ENCODE measurements at regions not wholly inside any gene's neighbourhood (a gene's known extent, or its start where the extent isn't known, plus 50 kb on each side); places are given as distances from the start of the nearest gene placed in this dataset.

GRCh38 chr12:73486256-73486655 is 1051.4 kb upstream of the ATXN7L3B start:
- DNase-seq (ENCODE audit: low read depth) = no peak
- TF ChIP-seq CTCF (IDR thresholded peaks at IDR 0.05; ENCODE audit: low read depth, low read length) (no peak), MAX (IDR thresholded peaks at IDR 0.05; ENCODE audit: low read depth, low read length) (no peak)
- H3K4me3 ChIP-seq (ENCODE audit: low read depth, low read length) = no peak overlapping the region

DNA sequence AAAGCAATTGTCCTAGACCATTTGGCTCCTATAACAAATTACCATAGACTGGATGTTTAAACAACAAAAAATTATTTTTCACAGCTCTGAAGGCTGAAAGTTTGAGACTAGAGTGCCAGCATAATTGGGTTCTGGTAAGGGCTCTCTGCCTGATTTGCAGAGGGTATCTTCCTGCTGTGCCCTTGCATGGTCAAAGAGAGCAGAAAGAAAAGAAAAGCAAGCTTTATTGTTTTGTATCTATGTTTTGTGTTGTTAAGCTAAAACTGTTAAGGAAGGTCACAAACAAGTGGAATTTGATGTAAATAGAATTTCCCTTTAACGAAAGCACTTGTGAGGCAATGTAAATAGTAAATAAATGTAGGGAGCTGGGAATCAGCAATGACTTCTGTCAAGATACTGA is 1031.0 kb upstream of the ATXN7L3B start:
- TF ChIP-seq POLR2A (IDR thresholded peaks at IDR 0.05; ENCODE audit: extremely low read depth, insufficient read length) (no peak), MYC (IDR thresholded peaks at IDR 0.05; ENCODE audit: low read depth, low read length) (no peak), MAX (IDR thresholded peaks at IDR 0.05; ENCODE audit: low read depth, low read length) (no peak), CTCF (IDR thresholded peaks at IDR 0.05; ENCODE audit: low read depth, low read length) (no peak)
- no peak for DNase-seq (ENCODE audit: low read depth)
- H3K4me3 ChIP-seq (ENCODE audit: low read depth, low read length) = no peak overlapping the region

GRCh38 chr12:73514672-73515071 is 1023.0 kb upstream of the ATXN7L3B start:
- H3K4me3 ChIP-seq (ENCODE audit: low read depth, low read length) = no peak overlapping the region
- TF ChIP-seq POLR2A (IDR thresholded peaks at IDR 0.05; ENCODE audit: extremely low read depth, insufficient read length) (no peak), CTCF (IDR thresholded peaks at IDR 0.05; ENCODE audit: low read depth, low read length) (peak; percentile 50)
- peak; percentile 15 for DNase-seq (ENCODE audit: low read depth)

- no peak overlapping the region for H3K4me3 ChIP-seq (ENCODE audit: low read depth, low read length)
- DNase-seq (ENCODE audit: low read depth) = no peak
- no peak for TF ChIP-seq POLR2A (IDR thresholded peaks at IDR 0.05; ENCODE audit: extremely low read depth, insufficient read length)
- no peak for TF ChIP-seq MAX (IDR thresholded peaks at IDR 0.05; ENCODE audit: low read depth, low read length)
- no peak for TF ChIP-seq CTCF (IDR thresholded peaks at IDR 0.05; ENCODE audit: low read depth, low read length)
- no peak for TF ChIP-seq MYC (IDR thresholded peaks at IDR 0.05; ENCODE audit: low read depth, low read length)
Measured at GRCh38 chr12:73517859-73518258, 1019.8 kb upstream of the ATXN7L3B start.

DNA sequence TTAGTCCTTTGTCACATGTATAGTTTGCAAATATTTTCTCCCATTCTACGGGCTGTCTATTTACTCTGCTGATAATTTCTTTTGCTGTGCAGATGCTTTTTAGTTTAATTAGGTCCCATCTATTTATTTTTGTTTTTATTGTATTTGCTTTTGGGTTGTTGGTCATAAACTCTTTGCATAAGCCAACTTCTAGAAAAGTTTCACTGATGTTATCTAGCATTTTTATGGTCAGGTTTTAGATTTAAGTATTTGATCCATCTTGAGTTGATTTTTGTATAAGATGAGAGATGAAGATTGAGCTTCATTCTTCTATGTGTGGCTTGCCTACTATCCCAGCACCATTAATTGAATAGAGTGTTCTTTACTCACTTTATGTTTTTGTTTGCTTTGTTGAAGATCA is 1008.4 kb upstream of the ATXN7L3B start:
- TF ChIP-seq POLR2A (IDR thresholded peaks at IDR 0.05; ENCODE audit: extremely low read depth, insufficient read length) (no peak), MAX (IDR thresholded peaks at IDR 0.05; ENCODE audit: low read depth, low read length) (no peak), MYC (IDR thresholded peaks at IDR 0.05; ENCODE audit: low read depth, low read length) (no peak), CTCF (IDR thresholded peaks at IDR 0.05; ENCODE audit: low read depth, low read length) (no peak)
- no peak for DNase-seq (ENCODE audit: low read depth)
- no peak overlapping the region for H3K4me3 ChIP-seq (ENCODE audit: low read depth, low read length)

GRCh38 chr12:73529954-73530353 is 1007.7 kb upstream of the ATXN7L3B start:
- DNase-seq (ENCODE audit: low read depth) = no peak
- no peak for TF ChIP-seq POLR2A (IDR thresholded peaks at IDR 0.05; ENCODE audit: extremely low read depth, insufficient read length)
- TF ChIP-seq CTCF (IDR thresholded peaks at IDR 0.05; ENCODE audit: low read depth, low read length) = no peak
- no peak for TF ChIP-seq MYC (IDR thresholded peaks at IDR 0.05; ENCODE audit: low read depth, low read length)
- TF ChIP-seq MAX (IDR thresholded peaks at IDR 0.05; ENCODE audit: low read depth, low read length) = no peak

More at GRCh38 chr12:73529954-73530353, 1007.7 kb upstream of the ATXN7L3B start:
- H3K4me3 ChIP-seq (ENCODE audit: low read depth, low read length) = no peak overlapping the region
